ENCODE measurements at regions not wholly inside any gene's neighbourhood (a gene's known extent, or its start where the extent isn't known, plus 50 kb on each side); places are given as distances from the start of the nearest gene placed in this dataset.

- H3K4me1 ChIP-seq (ENCODE audit: insufficient read depth): no peaks in the 10 kb centered on the region
- H3K4me3 Mint-ChIP-seq: no peak overlapping the region
- H3K4me1 Mint-ChIP-seq: no peaks in the 10 kb centered on the region
- no peaks in the 10 kb centered on the region for H3K27me3 ChIP-seq (ENCODE audit: insufficient read depth)
- peaks cover 1% of the 10 kb centered on the region for H3K27me3 Mint-ChIP-seq (ENCODE audit: insufficient read depth, low read depth, poor library complexity)
- no peak overlapping the region for H2AFZ ChIP-seq
- H3K79me2 ChIP-seq (replicated peaks; ENCODE audit: insufficient read depth): no peaks in the 10 kb centered on the region
- ATAC-seq (no peak), DNase-seq (ENCODE audit: low spot score) (no peak)
- no peaks in the 10 kb centered on the region for H3F3A ChIP-seq (replicated peaks; ENCODE audit: low read depth)
- H3K27ac Mint-ChIP-seq: no peak overlapping the region
- TF ChIP-seq EZH2phosphoT487 (IDR thresholded peaks at IDR 0.05; ENCODE audit: unreplicated experiment) (no peak), NANOG (IDR thresholded peaks at IDR 0.05; ENCODE audit: borderline replicate concordance) (no peak), ZNF331 (CRISPR knock-in tag; IDR thresholded peaks at IDR 0.05; ENCODE audit: low read depth) (no peak), JUNB (IDR thresholded peaks at IDR 0.05; ENCODE audit: unreplicated experiment) (no peak), POLR2AphosphoS5 (IDR thresholded peaks at IDR 0.05; ENCODE audit: low read depth) (no peak), ETS1 (IDR thresholded peaks at IDR 0.05) (no peak), ZNF114 (CRISPR knock-in tag; IDR thresholded peaks at IDR 0.05) (no peak)
- TF ChIP-seq, protein P1, sequence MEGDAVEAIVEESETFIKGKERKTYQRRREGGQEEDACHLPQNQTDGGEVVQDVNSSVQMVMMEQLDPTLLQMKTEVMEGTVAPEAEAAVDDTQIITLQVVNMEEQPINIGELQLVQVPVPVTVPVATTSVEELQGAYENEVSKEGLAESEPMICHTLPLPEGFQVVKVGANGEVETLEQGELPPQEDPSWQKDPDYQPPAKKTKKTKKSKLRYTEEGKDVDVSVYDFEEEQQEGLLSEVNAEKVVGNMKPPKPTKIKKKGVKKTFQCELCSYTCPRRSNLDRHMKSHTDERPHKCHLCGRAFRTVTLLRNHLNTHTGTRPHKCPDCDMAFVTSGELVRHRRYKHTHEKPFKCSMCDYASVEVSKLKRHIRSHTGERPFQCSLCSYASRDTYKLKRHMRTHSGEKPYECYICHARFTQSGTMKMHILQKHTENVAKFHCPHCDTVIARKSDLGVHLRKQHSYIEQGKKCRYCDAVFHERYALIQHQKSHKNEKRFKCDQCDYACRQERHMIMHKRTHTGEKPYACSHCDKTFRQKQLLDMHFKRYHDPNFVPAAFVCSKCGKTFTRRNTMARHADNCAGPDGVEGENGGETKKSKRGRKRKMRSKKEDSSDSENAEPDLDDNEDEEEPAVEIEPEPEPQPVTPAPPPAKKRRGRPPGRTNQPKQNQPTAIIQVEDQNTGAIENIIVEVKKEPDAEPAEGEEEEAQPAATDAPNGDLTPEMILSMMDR (conservative IDR thresholded peaks at IDR 0.05; ENCODE audit: low read depth in 2 of 2): no peak
- TF ChIP-seq, protein P2, sequence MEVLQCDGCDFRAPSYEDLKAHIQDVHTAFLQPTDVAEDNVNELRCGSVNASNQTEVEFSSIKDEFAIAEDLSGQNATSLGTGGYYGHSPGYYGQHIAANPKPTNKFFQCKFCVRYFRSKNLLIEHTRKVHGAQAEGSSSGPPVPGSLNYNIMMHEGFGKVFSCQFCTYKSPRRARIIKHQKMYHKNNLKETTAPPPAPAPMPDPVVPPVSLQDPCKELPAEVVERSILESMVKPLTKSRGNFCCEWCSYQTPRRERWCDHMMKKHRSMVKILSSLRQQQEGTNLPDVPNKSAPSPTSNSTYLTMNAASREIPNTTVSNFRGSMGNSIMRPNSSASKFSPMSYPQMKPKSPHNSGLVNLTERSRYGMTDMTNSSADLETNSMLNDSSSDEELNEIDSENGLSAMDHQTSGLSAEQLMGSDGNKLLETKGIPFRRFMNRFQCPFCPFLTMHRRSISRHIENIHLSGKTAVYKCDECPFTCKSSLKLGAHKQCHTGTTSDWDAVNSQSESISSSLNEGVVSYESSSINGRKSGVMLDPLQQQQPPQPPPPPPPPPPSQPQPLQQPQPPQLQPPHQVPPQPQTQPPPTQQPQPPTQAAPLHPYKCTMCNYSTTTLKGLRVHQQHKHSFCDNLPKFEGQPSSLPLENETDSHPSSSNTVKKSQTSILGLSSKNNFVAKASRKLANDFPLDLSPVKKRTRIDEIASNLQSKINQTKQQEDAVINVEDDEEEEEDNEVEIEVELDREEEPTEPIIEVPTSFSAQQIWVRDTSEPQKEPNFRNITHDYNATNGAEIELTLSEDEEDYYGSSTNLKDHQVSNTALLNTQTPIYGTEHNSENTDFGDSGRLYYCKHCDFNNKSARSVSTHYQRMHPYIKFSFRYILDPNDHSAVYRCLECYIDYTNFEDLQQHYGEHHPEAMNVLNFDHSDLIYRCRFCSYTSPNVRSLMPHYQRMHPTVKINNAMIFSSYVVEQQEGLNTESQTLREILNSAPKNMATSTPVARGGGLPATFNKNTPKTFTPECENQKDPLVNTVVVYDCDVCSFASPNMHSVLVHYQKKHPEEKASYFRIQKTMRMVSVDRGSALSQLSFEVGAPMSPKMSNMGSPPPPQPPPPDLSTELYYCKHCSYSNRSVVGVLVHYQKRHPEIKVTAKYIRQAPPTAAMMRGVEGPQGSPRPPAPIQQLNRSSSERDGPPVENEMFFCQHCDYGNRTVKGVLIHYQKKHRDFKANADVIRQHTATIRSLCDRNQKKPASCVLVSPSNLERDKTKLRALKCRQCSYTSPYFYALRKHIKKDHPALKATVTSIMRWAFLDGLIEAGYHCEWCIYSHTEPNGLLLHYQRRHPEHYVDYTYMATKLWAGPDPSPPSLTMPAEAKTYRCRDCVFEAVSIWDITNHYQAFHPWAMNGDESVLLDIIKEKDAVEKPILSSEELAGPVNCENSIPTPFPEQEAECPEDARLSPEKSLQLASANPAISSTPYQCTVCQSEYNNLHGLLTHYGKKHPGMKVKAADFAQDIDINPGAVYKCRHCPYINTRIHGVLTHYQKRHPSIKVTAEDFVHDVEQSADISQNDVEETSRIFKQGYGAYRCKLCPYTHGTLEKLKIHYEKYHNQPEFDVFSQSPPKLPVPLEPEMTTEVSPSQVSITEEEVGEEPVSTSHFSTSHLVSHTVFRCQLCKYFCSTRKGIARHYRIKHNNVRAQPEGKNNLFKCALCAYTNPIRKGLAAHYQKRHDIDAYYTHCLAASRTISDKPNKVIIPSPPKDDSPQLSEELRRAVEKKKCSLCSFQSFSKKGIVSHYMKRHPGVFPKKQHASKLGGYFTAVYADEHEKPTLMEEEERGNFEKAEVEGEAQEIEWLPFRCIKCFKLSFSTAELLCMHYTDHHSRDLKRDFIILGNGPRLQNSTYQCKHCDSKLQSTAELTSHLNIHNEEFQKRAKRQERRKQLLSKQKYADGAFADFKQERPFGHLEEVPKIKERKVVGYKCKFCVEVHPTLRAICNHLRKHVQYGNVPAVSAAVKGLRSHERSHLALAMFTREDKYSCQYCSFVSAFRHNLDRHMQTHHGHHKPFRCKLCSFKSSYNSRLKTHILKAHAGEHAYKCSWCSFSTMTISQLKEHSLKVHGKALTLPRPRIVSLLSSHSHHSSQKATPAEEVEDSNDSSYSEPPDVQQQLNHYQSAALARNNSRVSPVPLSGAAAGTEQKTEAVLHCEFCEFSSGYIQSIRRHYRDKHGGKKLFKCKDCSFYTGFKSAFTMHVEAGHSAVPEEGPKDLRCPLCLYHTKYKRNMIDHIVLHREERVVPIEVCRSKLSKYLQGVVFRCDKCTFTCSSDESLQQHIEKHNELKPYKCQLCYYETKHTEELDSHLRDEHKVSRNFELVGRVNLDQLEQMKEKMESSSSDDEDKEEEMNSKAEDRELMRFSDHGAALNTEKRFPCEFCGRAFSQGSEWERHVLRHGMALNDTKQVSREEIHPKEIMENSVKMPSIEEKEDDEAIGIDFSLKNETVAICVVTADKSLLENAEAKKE (CRISPR knock-in tag; IDR thresholded peaks at IDR 0.05): no peak
- H3K36me3 Mint-ChIP-seq (ENCODE audit: low read depth): no peaks in the 10 kb centered on the region
- no peak overlapping the region for H3K4me3 ChIP-seq
- H3K9me3 Mint-ChIP-seq: no peaks in the 10 kb centered on the region
- no peak overlapping the region for H3K27ac ChIP-seq (ENCODE audit: low read depth)
- H4K20me1 ChIP-seq (replicated peaks; ENCODE audit: insufficient read depth): no peaks in the 10 kb centered on the region
- H3K9me2 ChIP-seq (ENCODE audit: insufficient read depth): no peaks in the 10 kb centered on the region; the same call in 1 of the 2 replicates
- no peak overlapping the region for H3K4me2 ChIP-seq
- H3K36me3 ChIP-seq (ENCODE audit: insufficient read depth): no peaks in the 10 kb centered on the region
Measured at GRCh38 chr1:239446611-239447010, 60.2 kb downstream of the CHRM3 start.

Measured in GM23338 (cell line).